CD4-positive, alpha-beta T cell treated with Interleukin-21 for 1 hour (primary cell): ENCODE measurements at regions not wholly inside any gene's neighbourhood (a gene's known extent, or its start where the extent isn't known, plus 50 kb on each side); places are given as distances from the start of the nearest gene placed in this dataset.

Experiments used
- DNase-seq: peaks from one replicate; pipeline ENCODE4 v3.0.0-alpha.2; 2020

DNA sequence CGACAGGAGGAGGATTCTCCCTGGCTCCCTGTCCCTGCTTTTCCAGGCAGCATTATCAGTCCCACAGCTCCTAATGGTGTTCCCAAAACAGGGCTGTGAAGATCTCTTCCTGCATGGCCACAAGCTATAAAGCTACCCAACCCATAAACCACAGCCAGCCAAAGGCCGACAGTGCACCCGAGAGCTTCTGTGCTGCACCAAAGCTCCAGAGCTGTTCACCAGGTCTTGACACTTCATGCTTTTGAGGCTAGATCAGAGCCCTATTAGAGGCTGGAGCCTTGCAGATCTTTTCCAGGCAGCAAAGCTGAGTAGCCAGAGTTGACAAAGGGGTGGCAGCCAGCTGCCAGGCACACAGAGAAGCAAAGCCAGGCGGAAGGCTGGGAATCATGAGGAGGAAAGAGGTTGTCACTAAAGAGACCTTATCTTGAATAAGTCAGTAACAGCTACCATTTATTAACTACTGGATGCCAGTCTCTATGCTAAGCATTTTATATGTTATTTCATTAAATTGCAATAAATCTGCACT is 180.4 kb downstream of the KATNAL1 start:
- DNase-seq: no peak

DNA sequence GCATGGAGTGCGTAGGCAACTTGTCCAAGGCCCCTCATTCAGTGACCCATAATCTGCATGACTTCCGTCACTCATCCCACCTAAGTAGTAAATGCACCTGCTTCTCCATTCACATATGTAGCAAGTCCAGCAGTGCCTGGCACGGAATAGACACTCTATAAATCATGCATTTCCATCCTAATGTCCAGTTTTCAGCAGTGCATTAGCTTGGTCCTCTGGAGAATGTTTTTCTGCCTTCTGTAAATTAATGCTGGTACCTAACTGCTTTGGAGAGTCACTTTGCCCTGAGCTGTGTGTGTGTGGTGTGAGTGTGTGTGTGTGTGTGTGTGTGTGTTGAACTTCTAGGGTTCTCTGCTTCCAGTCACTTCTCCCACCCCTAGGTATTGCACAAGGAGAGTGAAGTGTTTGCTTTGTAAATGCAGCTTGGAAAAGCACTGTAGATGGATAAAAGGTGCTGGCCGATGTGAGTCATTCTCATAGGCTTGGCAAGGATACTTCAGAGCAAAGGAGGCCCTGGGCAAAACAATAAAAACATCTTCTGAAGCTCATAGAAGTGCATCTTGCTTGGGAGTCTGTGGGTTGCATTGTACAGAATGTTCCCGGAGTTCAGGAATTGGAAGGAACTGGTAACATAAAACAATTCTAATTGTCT is 181.8 kb downstream of the KATNAL1 start:
- no peak for DNase-seq

DNA sequence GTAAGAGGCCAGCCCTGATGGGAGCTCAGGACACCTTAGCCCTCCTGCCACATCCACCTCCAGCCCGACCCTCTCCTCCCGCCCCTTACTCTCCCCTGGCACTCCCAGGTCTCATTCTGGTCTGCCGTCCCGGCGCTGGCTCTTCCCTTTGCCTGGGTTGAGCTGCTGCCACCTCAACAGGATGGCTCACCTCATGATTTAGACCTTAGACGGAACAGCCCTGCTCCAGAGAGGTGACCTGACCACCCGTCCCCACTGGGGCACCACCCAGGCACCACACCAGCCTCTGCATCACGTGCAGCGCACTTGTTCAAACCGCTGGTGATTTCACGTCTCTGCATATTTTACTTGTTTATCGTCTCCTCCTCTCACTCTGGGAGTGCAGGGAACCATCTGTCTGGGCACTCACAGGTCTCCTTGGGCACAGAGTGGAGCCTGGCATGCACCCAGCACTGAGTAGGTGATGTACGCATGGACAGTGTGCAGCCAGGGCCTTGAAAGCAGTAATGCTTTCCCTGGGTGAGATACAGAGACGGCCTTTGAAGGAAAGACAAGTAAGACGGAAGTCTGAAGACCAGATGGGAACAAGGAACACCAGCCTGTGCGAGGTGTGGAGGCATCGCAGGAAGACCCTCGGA is 183.1 kb downstream of the KATNAL1 start:
- DNase-seq: no peak

DNA sequence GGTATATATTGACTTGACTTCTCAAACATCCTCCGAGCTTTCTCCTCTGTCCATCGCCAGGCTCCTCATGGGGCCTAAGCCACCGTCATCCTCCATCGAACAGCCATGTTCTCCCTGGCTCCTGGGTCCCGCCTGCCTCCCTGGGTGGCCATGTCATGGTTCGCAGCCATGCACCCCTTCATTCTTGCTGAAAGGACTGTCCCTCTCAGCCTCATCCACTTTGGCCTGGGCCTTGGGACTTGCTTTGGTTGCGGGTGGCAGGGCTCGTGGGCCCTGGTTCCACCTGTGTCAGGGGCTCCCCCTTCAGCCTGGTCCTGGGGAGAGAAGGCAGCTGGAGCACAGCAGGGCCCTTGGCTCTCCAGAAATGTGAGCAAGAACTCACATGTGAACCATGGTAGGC is 183.8 kb downstream of the KATNAL1 start:
- DNase-seq: no peak

DNA sequence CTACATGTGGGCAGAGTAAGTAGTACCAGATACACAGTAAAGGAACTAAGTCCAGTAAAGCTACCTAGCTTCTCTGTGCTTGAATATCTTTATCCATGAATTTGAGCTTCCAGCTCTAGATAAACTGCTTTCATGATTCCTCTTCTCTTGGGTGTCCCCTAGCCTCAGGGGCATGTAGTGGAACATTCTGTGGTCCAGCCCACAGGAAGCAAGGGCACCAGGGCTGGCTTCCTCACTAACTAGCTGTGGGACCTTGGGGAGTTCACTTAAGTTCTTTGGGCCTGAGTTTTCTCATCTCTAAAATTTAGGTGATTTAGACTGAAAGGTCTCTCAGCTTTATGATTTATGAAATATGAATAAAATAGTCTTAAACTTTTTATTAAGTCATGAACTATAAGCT is 185.7 kb downstream of the KATNAL1 start:
- DNase-seq: no peak

DNA sequence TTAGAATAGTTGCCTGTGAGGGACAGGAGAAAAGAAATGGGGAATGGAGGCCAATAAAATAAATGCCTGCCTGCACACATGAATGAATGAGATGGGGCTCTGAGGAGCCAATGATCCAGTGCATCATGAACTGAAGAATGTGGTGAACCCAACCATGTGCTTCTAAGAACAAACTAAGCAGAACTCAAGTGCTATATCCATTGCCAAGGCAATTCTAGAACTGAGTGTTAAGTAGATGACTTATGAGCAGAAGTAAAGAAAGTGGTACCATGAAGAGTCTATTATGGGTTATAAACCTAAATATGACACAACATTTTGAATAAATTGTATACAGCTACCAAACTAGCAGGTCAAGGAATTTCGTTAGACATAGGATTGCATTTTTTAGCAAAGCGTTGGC is 186.1 kb downstream of the KATNAL1 start:
- no peak for DNase-seq

DNA sequence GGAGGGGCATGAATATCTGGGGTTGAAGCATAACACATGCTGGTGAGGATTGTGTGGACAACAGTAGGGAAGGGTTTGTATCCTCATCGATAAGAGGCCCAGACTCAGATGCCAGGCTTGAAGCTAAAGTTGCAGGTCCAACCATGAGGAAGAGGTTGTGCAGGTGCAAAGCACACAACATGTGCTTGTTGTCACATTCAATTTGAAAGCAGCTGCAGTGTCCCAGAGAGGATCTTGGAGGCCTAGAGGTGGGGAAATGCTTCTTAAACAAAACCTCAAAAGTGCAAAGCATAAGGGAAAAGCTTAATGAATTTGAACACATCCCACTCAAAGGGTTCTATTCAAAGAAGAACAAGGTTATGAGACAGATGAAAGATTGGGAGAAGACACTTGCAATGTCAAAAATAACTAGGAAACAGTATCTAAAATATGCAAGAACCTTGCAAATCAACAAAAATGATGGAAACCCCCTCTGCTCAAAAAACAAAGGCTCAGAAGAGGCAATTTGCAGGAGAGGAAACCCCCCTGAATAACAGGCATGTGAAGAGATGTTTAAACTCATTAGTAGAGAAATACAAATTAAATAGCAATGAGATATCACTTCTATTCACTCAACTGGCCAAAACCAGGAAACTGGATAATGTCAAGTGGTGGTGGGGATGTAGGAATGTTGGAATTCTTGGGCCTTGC is 187.1 kb downstream of the KATNAL1 start:
- DNase-seq: no peak

DNA sequence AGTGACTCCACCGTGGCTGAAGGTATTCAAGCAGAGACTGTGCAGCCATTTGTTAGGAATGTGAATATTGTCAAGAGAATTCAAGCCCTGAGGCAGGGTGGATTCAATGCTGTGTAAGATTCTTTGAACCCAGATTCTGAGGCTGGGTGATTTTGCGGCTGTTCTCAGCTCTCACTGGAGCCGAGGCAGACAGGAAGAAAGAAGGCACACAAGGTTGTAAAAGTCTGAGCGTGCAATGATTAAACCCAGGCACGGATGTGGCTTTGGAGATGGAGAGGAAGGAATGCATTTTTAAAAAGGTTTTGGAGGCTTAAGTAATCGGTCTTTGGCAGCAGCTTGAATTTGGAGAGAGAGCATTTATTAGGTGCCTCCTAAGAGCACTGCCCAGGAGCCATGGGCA is 187.9 kb downstream of the KATNAL1 start:
- DNase-seq: peak; percentile 23

DNA sequence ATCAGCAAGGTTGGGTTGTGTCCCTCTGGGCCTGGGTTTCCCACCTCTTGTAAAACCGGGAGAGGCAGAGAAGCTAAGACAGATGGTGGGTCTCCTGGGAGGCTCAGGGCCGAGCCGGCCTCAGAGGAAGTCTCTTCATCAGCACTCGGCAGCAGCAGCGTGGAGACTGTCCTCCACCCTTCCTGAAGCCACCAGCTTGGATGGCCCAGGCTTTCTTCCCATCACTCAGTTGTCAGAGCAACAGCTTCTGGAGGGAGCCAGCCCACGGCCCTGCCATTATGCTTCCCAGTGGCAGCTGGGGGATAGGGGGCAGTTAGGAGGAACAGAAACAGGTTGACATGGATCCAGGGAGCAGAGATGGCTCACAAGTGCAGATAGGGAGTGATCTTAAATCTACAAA is 191.0 kb downstream of the KATNAL1 start:
- no peak for DNase-seq

DNA sequence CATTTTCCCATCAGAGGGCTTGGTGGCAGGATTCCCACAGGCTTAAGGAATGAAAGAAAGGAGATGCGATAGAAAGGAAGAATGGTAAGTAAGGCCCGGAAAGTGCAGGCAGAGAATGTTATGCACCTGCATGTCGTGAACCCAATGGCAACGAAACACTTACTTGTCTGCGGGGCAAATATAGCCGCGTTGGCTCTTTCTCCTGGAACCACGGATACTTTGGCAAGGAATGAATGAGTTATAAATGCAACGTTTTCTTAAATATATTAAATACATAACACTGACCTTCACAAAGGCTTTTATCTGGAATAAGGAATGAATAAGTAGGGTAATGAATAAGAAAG is 192.1 kb downstream of the KATNAL1 start:
- DNase-seq: no peak

DNA sequence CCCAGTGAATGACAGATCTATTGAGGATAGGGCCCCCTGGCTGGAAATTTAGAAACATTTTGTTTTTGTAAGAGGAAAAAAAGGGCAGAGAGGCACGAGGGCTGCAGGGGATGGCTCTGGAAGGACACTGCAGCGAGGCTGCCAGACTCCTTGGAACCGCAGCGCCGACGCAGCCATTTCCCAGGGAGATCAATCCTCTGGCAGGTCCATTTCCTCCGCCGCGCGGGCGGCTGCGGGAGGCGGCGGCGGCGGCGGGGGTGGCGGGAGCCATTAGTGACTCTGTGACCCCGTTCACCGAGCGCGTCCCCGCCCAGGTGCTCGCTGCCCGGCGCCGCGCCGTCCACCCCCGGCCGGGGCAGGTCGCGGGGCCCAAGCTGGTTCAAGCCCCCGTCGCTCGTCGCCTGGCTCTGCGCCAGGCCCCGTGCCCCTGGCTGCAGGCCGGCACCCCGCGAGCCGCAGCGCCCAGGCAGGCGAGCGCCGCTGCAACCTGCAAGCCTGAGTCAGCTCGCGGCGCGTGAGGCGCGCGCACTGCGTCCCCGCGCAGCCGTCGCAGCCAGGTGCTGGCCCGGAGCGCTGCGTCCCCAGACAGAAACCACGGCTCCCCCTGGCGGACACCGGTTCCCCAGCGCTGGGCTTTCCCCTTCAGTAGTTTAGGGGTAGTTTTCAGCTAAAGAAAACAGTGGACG is 192.6 kb downstream of the KATNAL1 start:
- DNase-seq: peak; percentile 90

DNA sequence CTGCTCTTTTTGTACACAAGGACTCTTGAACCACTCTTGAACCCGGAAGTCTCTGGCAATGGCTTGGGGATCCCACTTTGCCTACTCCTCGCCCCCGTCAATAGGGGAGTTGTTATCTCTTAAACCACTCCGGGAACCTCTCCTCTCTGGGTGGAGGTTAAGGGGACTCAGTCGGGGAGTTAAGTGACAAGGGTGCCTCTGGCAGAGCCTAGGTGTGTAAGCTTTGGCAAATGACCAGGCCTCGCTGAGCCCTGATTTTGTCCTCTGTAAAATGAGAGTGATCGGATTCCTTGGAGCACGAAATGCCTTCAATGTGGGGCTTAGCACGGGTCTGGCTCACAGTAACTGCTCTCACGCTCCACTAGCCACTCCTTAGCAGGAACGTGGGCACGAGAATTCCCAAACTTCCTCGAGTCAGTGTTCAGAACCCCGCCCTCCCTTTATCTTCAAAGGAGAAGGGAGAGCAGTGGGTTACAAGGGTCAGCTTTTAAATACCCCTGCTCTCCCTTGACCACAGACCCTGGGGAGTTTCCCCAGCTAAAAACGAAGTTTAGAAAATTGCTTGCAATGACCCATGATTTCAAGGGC is 193.3 kb downstream of the KATNAL1 start:
- DNase-seq: no peak

DNA sequence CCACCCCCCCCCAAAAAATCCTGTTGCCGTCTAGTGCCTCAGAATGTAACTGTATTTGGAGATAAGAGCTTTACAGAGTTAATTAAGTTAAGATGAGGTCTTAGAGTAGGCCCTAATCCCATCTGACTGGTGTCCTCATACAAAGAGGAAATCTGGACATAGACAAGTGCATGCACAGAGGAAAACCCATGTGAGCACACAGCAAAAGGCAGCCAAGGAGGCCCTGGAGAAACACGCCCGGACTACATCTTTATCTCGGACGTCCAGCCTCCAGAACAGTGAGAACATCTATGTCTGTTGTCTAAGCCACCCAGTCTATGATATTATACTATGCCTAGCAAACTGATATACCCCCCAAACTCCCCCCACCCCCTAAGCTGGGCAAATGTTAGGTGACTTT is 193.8 kb downstream of the KATNAL1 start:
- DNase-seq: no peak

DNA sequence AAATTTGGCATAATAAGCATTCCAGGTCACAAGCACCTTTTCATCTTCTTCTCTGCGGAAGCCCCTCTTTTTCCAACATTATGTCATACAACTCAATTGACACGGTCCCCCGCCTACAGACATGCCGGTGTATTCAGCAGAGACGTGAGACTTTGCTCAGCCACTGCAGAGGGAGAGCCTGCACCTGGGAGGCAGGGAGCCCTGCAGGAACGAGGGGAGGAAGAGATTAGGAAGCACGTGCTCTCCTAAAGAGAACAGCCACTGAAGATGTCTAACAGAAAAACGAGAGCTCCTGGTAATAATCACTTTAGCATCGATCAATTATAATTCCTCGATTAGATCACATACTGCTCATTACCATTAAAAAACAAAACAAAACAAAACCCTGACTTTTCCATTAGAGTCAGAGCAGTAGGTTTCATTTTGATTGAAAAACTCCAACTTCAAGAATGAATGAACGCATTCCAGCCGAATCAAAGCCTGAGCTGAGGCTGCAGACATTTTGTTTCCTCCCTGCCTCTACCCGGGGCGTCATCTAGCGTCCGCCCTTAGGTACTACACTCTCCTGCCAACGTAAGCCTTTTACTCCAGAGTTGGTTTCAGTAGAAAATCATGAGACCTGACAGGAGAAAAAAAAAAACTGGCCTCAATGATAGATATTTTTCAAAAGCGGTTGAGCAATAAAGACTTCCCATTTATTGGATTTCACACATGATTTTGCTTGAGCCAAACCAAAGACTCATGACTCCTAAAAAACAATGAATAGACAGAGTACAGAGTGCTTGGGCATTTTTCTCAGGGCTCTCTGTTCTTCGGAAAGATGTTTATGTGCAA is 194.5 kb downstream of the KATNAL1 start:
- peak; percentile 83 for DNase-seq

DNA sequence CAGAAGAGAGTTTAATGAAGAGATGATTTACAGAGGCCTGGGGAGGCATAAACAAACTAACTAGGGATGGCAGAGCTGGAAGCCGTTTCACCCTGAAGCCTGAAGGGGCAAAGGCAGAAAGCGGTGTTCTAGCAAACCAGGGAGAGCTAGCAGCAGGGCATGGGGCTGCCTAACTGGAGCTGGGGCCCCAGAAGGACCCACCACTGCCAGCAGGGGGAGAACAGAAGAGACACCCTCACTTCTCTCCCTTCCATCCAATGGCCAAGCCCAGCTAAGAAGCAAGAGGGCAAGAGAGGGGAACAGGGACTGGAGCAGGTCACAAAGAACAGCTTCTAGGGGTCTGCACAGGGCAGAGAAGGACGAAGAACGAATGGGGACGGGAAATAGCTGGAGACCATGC is 195.5 kb downstream of the KATNAL1 start:
- DNase-seq: no peak

DNA sequence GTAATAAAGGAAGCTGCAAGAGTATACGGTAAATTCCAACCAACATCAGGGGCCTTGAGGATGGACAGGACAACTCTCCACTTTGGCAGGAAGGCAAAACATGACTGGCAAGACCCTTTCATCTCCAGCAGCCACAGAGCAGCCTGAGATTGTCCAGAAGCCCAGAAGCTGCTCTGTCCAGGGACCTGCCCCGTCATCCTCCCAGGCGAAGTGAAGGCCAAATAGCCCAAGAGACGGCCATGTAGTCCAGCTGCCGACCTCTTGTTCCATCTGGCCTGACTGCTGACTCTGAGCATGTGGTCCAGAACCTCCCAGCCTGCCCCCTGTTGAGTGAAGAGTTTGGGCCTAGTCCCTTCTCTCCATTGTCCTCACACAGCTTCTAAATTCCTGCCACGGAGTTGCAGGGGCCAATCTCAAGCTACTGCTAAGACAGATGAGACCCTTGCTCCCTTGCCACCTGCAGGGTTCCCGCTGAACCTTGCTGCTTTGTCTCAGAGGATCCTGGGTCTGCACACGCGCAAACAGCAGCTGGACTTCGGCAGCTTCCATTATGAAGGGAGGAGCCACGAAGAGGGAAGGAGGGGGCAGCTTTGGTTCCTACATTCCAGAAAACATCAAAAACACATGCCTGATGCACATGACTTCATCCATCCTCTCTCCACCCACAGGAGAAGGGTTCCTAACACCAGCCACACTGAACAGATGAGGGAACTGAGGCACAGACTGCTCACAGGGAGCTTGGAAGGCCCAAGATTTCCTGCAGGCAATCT is 196.9 kb downstream of the KATNAL1 start:
- DNase-seq: no peak

DNA sequence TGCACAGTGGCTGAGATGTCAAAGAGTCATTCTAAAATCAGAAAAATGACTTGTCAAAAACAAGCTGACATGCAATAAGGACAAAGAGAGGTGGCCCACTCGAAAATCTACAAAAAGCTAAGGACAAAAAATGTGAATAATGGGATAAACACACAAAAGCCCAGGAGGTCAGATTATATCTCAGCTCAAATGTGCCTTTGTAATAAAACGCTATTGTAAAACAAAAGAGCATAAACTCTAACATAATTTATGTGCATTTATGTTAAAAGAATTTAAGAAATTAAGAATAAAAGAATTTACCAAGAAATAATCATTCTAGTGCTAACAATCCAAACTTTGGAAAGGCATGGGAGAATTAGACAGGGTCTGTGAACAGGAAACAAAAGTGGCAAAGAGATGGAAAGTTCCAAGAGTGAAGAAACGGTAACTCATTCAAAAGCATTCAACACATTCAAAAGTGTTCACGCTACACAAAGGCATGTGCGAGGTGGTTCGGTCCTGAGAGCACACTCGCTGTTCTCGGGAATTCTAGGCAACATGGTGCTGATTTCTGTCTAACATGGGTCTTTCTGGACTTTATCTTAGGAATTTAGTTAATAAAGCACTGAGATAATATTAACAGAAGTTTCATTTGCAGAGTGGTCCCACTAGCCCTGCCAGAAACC is 197.7 kb downstream of the KATNAL1 start:
- DNase-seq: no peak

DNA sequence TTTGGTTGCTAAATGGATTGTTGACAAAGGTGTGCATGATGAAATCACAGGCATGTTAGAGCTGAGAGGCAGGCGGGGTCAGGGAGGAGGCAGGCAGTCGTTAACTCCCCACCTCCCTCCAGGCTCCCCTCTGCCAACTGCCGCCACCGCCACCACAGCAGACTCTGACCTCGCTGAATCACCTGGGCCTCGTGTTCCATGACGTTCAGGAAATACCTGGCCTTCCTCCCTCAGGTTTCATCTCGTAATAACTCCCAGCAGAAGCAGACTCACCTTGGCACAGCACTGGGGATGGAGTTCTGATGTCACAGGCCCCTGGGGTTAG is 198.5 kb downstream of the KATNAL1 start:
- DNase-seq: no peak

DNA sequence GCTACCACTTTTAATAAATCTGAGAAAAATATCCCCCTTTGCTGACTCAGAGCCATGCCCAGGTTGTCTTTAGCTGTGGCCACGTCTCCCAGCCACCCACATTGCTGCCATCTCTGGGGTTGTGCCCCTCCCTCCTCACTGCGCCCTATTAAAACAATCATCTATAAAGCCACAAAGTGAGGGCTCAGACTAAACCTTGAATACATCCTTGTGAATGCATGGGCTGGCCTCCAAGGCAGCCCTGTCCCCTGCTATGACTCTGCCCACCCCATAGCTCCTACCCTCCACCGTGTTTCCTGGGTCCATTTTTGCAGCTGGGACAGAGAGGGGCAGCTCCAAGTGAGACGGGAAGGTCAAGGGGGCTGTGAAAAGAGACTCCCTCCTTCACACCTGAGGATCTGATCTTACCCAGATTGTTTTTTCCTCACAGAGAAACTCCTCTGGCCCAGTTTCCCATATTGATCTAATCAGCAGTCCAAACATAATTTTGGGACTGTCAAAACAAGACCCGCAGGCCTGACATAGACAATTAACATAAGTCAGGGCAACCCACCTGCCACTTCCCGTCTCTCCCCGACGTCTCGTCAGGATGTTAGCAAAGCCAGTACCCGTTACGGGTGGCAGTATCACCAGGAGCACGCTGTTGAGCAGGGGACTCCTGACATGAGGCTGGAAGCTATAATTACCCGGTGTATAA is 199.0 kb downstream of the KATNAL1 start:
- no peak for DNase-seq

DNA sequence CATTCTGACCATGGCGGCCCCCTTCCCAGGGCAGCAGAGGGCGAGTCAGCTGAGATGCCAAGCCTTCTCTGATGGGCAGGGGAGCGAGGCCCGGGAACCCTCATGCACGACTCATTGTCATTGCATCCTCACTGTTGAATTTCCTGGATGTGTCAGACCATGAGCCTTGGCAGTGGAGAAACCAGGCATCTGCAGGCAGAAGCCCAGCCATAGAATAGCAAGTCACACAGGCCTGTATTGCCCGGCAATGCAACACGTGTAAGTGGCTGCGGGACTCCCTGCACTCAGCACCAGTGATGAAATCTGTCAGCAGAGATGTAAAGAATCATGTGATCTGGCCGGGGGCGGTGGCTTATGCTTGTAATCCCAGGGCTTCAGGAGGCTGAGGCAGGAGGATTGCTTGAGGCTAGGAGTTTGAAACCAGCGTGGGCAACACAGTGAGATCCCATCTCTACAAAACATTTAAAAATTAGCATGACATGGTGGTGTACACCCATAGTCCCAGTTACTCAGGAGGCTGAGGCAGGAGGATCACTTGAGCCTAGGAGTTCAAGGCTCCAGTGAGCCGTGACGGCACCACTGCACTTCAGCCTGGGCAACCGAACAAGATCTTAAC is 199.7 kb downstream of the KATNAL1 start:
- no peak for DNase-seq
